WERI-Rb-1 (cell line): ENCODE measurements at regions not wholly inside any gene's neighbourhood (a gene's known extent, or its start where the extent isn't known, plus 50 kb on each side); places are given as distances from the start of the nearest gene placed in this dataset.
"Not testable (repeated sequence)": the region's sequence is repeated elsewhere in the genome, so short reads cannot be mapped to it uniquely, and the experiment has no call there.

ENCODE experiments used
- DNase-seq: peaks from one replicate; pipeline ENCODE4 v3.0.0-alpha.2; 2020
- H3K27ac ChIP-seq: fragments of 250-450 bp; sonication (Bioruptor Pico); 2 replicates; pipeline ENCODE4 v1.5.1; 2020; ENCODE audit warnings: mild to moderate bottlenecking, moderate library complexity
- H3K27me3 ChIP-seq: fragments of 250-450 bp; sonication (Bioruptor Pico); 2 replicates; pipeline ENCODE4 v1.5.1; 2021; ENCODE audit warnings: mild to moderate bottlenecking, low read depth, moderate library complexity; ENCODE audit not compliant: insufficient read depth, severe bottlenecking
- H3K36me3 ChIP-seq: fragments of 250-450 bp; sonication (Bioruptor Pico); 2 replicates; pipeline ENCODE4 v1.5.1; 2020; ENCODE audit warnings: mild to moderate bottlenecking, moderate library complexity
- H3K4me3 ChIP-seq: 2 replicates; pipeline ENCODE4 v1.5.1; 2011; ENCODE audit warnings: low read depth, mild to moderate bottlenecking, control low read depth, low read length
- H3K9me3 ChIP-seq: fragments of 250-450 bp; sonication (Bioruptor Pico); 2 replicates; pipeline ENCODE4 v1.5.1; 2021; ENCODE audit warnings: mild to moderate bottlenecking, moderate library complexity; ENCODE audit not compliant: severe bottlenecking
- CTCF ChIP-seq: IDR thresholded peaks from 2 replicates; pipeline ENCODE4 v1.5.1; 2011; ENCODE audit warnings: low read depth, mild to moderate bottlenecking, control low read depth, inconsistent platforms, low read length

- DNase-seq: no peak
- Histone ChIP-seq H3K36me3 (no peaks in the 10 kb centered on the region), H3K9me3 (no peaks in the 10 kb centered on the region), H3K4me3 (no peak overlapping the region), H3K27me3 (no peaks in the 10 kb centered on the region), H3K27ac (no peak overlapping the region)
- no peak for TF ChIP-seq CTCF
These were observed 479.5 kb downstream of the CD83 start for GRCh38 chr6:14597090-14597489.

GRCh38 chr6:14598017-14598864 is 480.7 kb downstream of the CD83 start:
- Histone ChIP-seq H3K36me3 (no peaks in the 10 kb centered on the region), H3K4me3 (no peak overlapping the region), H3K9me3 (no peaks in the 10 kb centered on the region), H3K27me3 (no peaks in the 10 kb centered on the region), H3K27ac (no peak overlapping the region)
- no peak for DNase-seq
- no peak for TF ChIP-seq CTCF

GRCh38 chr6:14600306-14600705 is 482.7 kb downstream of the CD83 start:
- not testable (repeated sequence) for DNase-seq, H3K27me3 ChIP-seq, H3K27ac ChIP-seq, H3K36me3 ChIP-seq, H3K4me3 ChIP-seq, H3K9me3 ChIP-seq

- no peaks in the 10 kb centered on the region for H3K9me3 ChIP-seq
- no peak overlapping the region for H3K4me3 ChIP-seq
- no peaks in the 10 kb centered on the region for H3K27me3 ChIP-seq
- no peak overlapping the region for H3K27ac ChIP-seq
- no peak for TF ChIP-seq CTCF
- no peaks in the 10 kb centered on the region for H3K36me3 ChIP-seq
- no peak for DNase-seq
These were observed 483.9 kb downstream of the CD83 start for GRCh38 chr6:14601490-14601889.

GRCh38 chr6:14606353-14606752 is 488.8 kb downstream of the CD83 start:
- no peak for TF ChIP-seq CTCF
- H3K27ac ChIP-seq: no peak overlapping the region
- no peak overlapping the region for H3K4me3 ChIP-seq
- no peaks in the 10 kb centered on the region for H3K36me3 ChIP-seq
- no peak for DNase-seq
- H3K9me3 ChIP-seq: no peaks in the 10 kb centered on the region
- no peaks in the 10 kb centered on the region for H3K27me3 ChIP-seq

GRCh38 chr6:14610141-14610540 is 492.6 kb downstream of the CD83 start:
- no peak for DNase-seq
- Histone ChIP-seq H3K36me3 (no peaks in the 10 kb centered on the region), H3K4me3 (no peak overlapping the region), H3K27ac (no peak overlapping the region), H3K27me3 (no peaks in the 10 kb centered on the region), H3K9me3 (peaks cover under 1% of the 10 kb centered on the region)
- TF ChIP-seq CTCF: no peak
